CD14-positive monocyte (primary cell): ENCODE measurements at regions not wholly inside any gene's neighbourhood (a gene's known extent, or its start where the extent isn't known, plus 50 kb on each side); places are given as distances from the start of the nearest gene placed in this dataset.

ENCODE experiments used
- DNase-seq, 3 donors: peaks; one replicate each; pipeline ENCODE4 v3.0.0-alpha.2; 2011 to 2022
- H2AFZ ChIP-seq: 2 replicates; pipeline ENCODE4 v1.6.0; 2012; ENCODE audit warnings: mild to moderate bottlenecking, low read depth, low read length, inconsistent platforms; ENCODE audit not compliant: insufficient read depth, poor library complexity, severe bottlenecking
- H3K27ac ChIP-seq, 2 donors: 1 replicate in 1 of 2; 2 replicates in 1 of 2; pipeline ENCODE4 v1.5.1; 2012 to 2013; ENCODE audit warnings: low read length in 2 of 2, control low read depth in 1 of 2, inconsistent platforms in 1 of 2, low read depth in 1 of 2, mild to moderate bottlenecking in 1 of 2
- H3K27me3 ChIP-seq, 2 donors: one replicate each; pipeline versions ENCODE4 v1.6.0 to v1.6.1; 2011 to 2013; ENCODE audit warnings: low read length in 2 of 2; ENCODE audit not compliant: control insufficient read depth in 2 of 2, insufficient read depth in 2 of 2
- H3K36me3 ChIP-seq, 2 donors: replicated peaks in 1 of 2; 1 replicate in 1 of 2; 2 replicates in 1 of 2; pipeline versions ENCODE4 v1.5.1 to v1.6.1; 2012 to 2013; ENCODE audit warnings: low read length in 2 of 2, control low read depth in 1 of 2, inconsistent platforms in 1 of 2, mild to moderate bottlenecking in 1 of 2; ENCODE audit not compliant: insufficient read depth in 2 of 2, control insufficient read depth in 1 of 2
- H3K4me1 ChIP-seq, 2 donors: 1 replicate in 1 of 2; 2 replicates in 1 of 2; pipeline versions ENCODE4 v1.5.1 to v1.6.1; 2012 to 2013; ENCODE audit warnings: low read length in 2 of 2, control low read depth in 1 of 2, inconsistent platforms in 1 of 2, mild to moderate bottlenecking in 1 of 2, moderate library complexity in 1 of 2; ENCODE audit not compliant: insufficient read depth in 2 of 2, control insufficient read depth in 1 of 2
- H3K4me2 ChIP-seq: replicated peaks from 2 replicates; pipeline ENCODE3; 2012; ENCODE audit warnings: low read length, moderate library complexity, mild to moderate bottlenecking; ENCODE audit not compliant: poor library complexity, severe bottlenecking; ENCODE audit errors: extremely low read depth
- H3K4me3 ChIP-seq, 3 experiments: fragments of 200-600 bp in 1 of 3; sonication (generic) in 1 of 3; replicated peaks in 1 of 3; 1 replicate in 2 of 3; 2 replicates in 1 of 3; pipeline ENCODE4 v1.5.1; 2011 to 2013; ENCODE audit warnings: low read length in 3 of 3, mild to moderate bottlenecking in 3 of 3, control low read depth in 2 of 3, low read depth in 2 of 3, inconsistent platforms in 1 of 3, moderate library complexity in 1 of 3
- H3K79me2 ChIP-seq: 2 replicates; pipeline ENCODE4 v1.6.0; 2012; ENCODE audit warnings: mild to moderate bottlenecking, control low read depth, inconsistent platforms, low read length, moderate library complexity; ENCODE audit not compliant: insufficient read depth
- H3K9ac ChIP-seq: 2 replicates; pipeline ENCODE4 v1.6.0; 2017; ENCODE audit warnings: low read length, mild to moderate bottlenecking; ENCODE audit not compliant: insufficient read depth, poor library complexity, severe bottlenecking
- H3K9me3 ChIP-seq, 2 donors: replicated peaks in 1 of 2; 1 replicate in 1 of 2; 2 replicates in 1 of 2; pipeline versions ENCODE4 v1.5.1 to v1.6.1; 2012 to 2013; ENCODE audit warnings: low read length in 2 of 2, control low read depth in 1 of 2; ENCODE audit not compliant: control insufficient read depth in 1 of 2, insufficient read depth in 1 of 2
- H4K20me1 ChIP-seq: 2 replicates; pipeline ENCODE4 v1.6.0; 2012; ENCODE audit warnings: mild to moderate bottlenecking, low read length, control low read depth, moderate library complexity; ENCODE audit not compliant: insufficient read depth
- H3K27ac Mint-ChIP-seq, 7 donors: one replicate each; pipeline ENCODE4 v1.8.0; 2020; ENCODE audit warnings: mild to moderate bottlenecking in 7 of 7, mixed read lengths in 7 of 7, moderate library complexity in 6 of 7, inconsistent platforms in 2 of 7
- H3K27me3 Mint-ChIP-seq, 3 donors: one replicate each; pipeline ENCODE4 v1.8.0; 2021 to 2022; ENCODE audit warnings: low read depth in 3 of 3, mild to moderate bottlenecking in 3 of 3, mixed read lengths in 3 of 3, moderate library complexity in 3 of 3, inconsistent platforms in 1 of 3
- H3K36me3 Mint-ChIP-seq, 2 donors: one replicate each; pipeline ENCODE4 v1.8.0; 2020; ENCODE audit warnings: mixed read lengths in 2 of 2, inconsistent platforms in 1 of 2, mild to moderate bottlenecking in 1 of 2
- H3K4me1 Mint-ChIP-seq: one replicate; pipeline ENCODE4 v1.8.0; 2020; ENCODE audit warnings: mild to moderate bottlenecking, mixed read lengths
- H3K4me3 Mint-ChIP-seq, 2 donors: one replicate each; pipeline ENCODE4 v1.8.0; 2020; ENCODE audit warnings: mild to moderate bottlenecking in 2 of 2, mixed read lengths in 2 of 2, moderate library complexity in 1 of 2
- H3K9me3 Mint-ChIP-seq, 7 donors: one replicate each; pipeline ENCODE4 v1.8.0; 2020 to 2022; ENCODE audit warnings: mixed read lengths in 7 of 7, mild to moderate bottlenecking in 6 of 7, moderate library complexity in 6 of 7, inconsistent platforms in 2 of 7
- WGBS: methylation state at CpG from one replicate; pipeline ENCODE4 v1.1.5; 2013; ENCODE audit warnings: missing lambda C conversion rate; ENCODE audit not compliant: insufficient coverage; 5-methylcytosine and 5-hydroxymethylcytosine counted together
- intact Hi-C, 2 donors: fragments of 100-400 bp; cut with micrococcal nuclease; formaldehyde crosslinking; loops; one replicate each; pipeline versions ENCODE4 v1.15.0 to v1.15.1; 2023
- TF ChIP-seq, protein P1 (sequence below): fragments of 200-600 bp; IDR thresholded peaks from one replicate; pipeline ENCODE4 v1.8.0; 2022; ENCODE audit warnings: antibody characterized with exemption, mild to moderate bottlenecking

DNA sequence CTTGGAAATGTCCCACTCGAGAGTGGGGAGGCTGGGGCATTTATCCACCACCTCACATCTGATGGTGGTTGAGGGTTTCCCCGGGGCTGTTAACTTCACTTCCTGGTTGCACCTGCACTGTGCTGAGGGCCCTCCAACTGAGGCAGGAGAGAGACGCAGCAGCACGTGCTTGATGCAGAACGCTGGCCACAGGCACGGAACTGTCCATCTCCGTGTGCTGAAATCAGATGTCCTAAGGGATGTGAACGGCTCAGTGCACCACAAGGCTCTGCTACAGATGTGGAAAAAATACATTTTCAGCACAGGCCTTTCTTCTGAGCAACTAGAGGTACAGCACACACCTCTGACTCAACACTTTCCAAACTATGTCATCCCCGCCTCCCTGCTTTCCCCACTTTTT lies 114.8 kb upstream of the C16orf82 start:
- 23% methylated on average over 7 of the region's 9 CpGs for WGBS
- H3K9ac ChIP-seq, result no peak overlapping the region
- no peak overlapping the region for H3K27ac ChIP-seq
- intact Hi-C loops, result no loop called here
- H2AFZ ChIP-seq, result no peak overlapping the region
- H3K9me3 ChIP-seq, result no peaks in the 10 kb centered on the region
- Mint-ChIP-seq H3K36me3 (no peaks in the 10 kb centered on the region), H3K27ac (no peak overlapping the region), H3K9me3 (peaks cover 0 to 5% (median 0%) of the 10 kb centered on the region in 7 donors), H3K4me3 (no peak overlapping the region), H3K27me3 (peaks cover 2 to 3% (median 2%) of the 10 kb centered on the region in 3 donors), H3K4me1 (no peaks in the 10 kb centered on the region)
- no peaks in the 10 kb centered on the region for H4K20me1 ChIP-seq
- H3K36me3 ChIP-seq, result no peaks in the 10 kb centered on the region
- H3K4me3 ChIP-seq, result no peak overlapping the region
- no peak overlapping the region for H3K4me2 ChIP-seq
- no peaks in the 10 kb centered on the region for H3K79me2 ChIP-seq
- TF ChIP-seq, protein P1, sequence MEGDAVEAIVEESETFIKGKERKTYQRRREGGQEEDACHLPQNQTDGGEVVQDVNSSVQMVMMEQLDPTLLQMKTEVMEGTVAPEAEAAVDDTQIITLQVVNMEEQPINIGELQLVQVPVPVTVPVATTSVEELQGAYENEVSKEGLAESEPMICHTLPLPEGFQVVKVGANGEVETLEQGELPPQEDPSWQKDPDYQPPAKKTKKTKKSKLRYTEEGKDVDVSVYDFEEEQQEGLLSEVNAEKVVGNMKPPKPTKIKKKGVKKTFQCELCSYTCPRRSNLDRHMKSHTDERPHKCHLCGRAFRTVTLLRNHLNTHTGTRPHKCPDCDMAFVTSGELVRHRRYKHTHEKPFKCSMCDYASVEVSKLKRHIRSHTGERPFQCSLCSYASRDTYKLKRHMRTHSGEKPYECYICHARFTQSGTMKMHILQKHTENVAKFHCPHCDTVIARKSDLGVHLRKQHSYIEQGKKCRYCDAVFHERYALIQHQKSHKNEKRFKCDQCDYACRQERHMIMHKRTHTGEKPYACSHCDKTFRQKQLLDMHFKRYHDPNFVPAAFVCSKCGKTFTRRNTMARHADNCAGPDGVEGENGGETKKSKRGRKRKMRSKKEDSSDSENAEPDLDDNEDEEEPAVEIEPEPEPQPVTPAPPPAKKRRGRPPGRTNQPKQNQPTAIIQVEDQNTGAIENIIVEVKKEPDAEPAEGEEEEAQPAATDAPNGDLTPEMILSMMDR, result no peak
- DNase-seq, result no peak
- no peaks in the 10 kb centered on the region for H3K4me1 ChIP-seq
- H3K27me3 ChIP-seq, result no peaks in the 10 kb centered on the region

DNA sequence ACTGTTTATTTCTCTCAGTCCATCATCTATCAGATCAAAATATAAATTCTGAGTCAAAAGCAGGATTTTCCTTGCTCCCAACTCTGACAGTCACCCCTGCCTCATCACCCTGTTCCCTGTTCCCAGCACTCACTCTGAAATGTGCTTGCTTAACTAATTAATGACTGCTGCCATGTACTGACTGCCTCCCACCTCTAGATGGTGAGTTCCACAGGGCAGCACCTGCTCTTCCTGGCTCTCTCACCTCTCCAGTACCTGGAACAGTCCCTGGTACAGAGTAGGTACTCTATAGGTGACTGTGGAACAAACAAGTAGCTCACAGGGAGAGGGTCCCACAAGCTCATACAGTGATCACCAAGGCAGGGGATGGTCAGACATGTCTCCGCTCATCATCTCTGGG lies 114.3 kb upstream of the C16orf82 start:
- Mint-ChIP-seq H3K36me3 (no peaks in the 10 kb centered on the region), H3K4me3 (no peak overlapping the region), H3K4me1 (no peaks in the 10 kb centered on the region), H3K27me3 (peaks cover 2 to 3% (median 2%) of the 10 kb centered on the region in 3 donors), H3K9me3 (peaks cover 0 to 5% (median 0%) of the 10 kb centered on the region in 7 donors), H3K27ac (no peak overlapping the region)
- no peaks in the 10 kb centered on the region for H4K20me1 ChIP-seq
- no peak overlapping the region for H3K27ac ChIP-seq
- intact Hi-C loops, result no loop called here
- H2AFZ ChIP-seq, result no peak overlapping the region
- WGBS, result 100% methylated on average over 1 of the region's 1 CpG
- no peaks in the 10 kb centered on the region for H3K79me2 ChIP-seq
- no peaks in the 10 kb centered on the region for H3K36me3 ChIP-seq
- no peaks in the 10 kb centered on the region for H3K4me1 ChIP-seq
- no peaks in the 10 kb centered on the region for H3K27me3 ChIP-seq
- TF ChIP-seq, protein P1, result no peak
- H3K4me2 ChIP-seq, result no peak overlapping the region
- no peak for DNase-seq
- H3K9me3 ChIP-seq, result no peaks in the 10 kb centered on the region
- no peak overlapping the region for H3K9ac ChIP-seq
- no peak overlapping the region for H3K4me3 ChIP-seq
